SK-N-SH (cell line): ENCODE measurements at regions not wholly inside any gene's neighbourhood (a gene's known extent, or its start where the extent isn't known, plus 50 kb on each side); places are given as distances from the start of the nearest gene placed in this dataset.

Experiments used
- CHD2 ChIP-seq: fragments of 150-350 bp; IDR thresholded peaks from 2 replicates; pipeline ENCODE4 v1.6.1; 2018; ENCODE audit warnings: low read length; ENCODE audit not compliant: partially characterized antibody
- EZH2phosphoT487 ChIP-seq: fragments of 200-600 bp; sonication (generic); IDR thresholded peaks from 2 replicates; pipeline ENCODE4 v1.6.1; 2017; ENCODE audit warnings: low read depth, mixed run types, mild to moderate bottlenecking, antibody characterized with exemption, moderate library complexity, borderline replicate concordance
- FOXM1 ChIP-seq: IDR thresholded peaks from 2 replicates; pipeline ENCODE4 v1.4.0; 2012; ENCODE audit warnings: low read depth, mild to moderate bottlenecking
- GABPA ChIP-seq: IDR thresholded peaks from 2 replicates; pipeline ENCODE4 v1.4.0; 2012; ENCODE audit warnings: low read depth, mild to moderate bottlenecking
- JUND ChIP-seq: IDR thresholded peaks from 2 replicates; pipeline ENCODE4 v1.4.0; 2012
- MAX ChIP-seq: IDR thresholded peaks from 2 replicates; pipeline ENCODE4 v1.4.0; 2012; ENCODE audit warnings: low read depth
- NFIC ChIP-seq: IDR thresholded peaks from 2 replicates; pipeline ENCODE4 v1.4.0; 2012; ENCODE audit warnings: borderline replicate concordance
- NRF1 ChIP-seq: IDR thresholded peaks from 2 replicates; pipeline ENCODE4 v1.6.1; 2012; ENCODE audit warnings: low read depth, mild to moderate bottlenecking, low read length
- PBX3 ChIP-seq: IDR thresholded peaks from 2 replicates; pipeline ENCODE4; 2012
- POLR2AphosphoS5 ChIP-seq: IDR thresholded peaks from 2 replicates; pipeline ENCODE4 v1.6.1; 2012; ENCODE audit warnings: low read depth, low read length
- SIN3A ChIP-seq: IDR thresholded peaks from 2 replicates; pipeline ENCODE4 v1.6.1; 2012; ENCODE audit warnings: low read depth, mild to moderate bottlenecking, low read length, moderate library complexity, borderline replicate concordance
- SMC3 ChIP-seq: IDR thresholded peaks from 2 replicates; pipeline ENCODE4 v1.6.1; 2012; ENCODE audit warnings: low read depth, low read length, improper control_type of control experiment
- USF1 ChIP-seq: IDR thresholded peaks from 2 replicates; pipeline ENCODE4 v1.4.0; 2012; ENCODE audit warnings: low read depth, borderline replicate concordance
- TF ChIP-seq, protein P1 (sequence below): fragments of 200-600 bp; sonication (generic); IDR thresholded peaks from 2 replicates; pipeline ENCODE4 v1.6.1; 2017; ENCODE audit warnings: antibody characterized with exemption, mild to moderate bottlenecking, moderate library complexity

DNA sequence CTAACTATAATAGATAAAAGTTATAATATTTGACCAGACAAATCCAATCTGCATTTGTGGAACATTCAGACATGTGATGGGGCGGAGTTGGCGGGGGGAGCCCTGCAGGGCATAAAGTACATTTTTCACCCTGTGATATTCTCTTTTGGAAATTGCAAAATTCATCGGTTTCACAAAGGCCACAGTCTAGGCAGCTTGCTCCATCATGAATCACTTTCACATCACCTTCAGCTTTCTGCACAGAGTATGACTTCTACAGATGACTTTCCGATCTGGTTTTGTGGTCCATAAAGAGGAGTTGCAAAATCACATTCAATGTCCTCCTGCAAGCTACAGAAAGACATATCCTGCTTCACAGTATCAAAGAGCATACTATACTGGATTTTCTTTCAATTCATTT lies 51.4 kb upstream of the APBB1IP start:
- TF ChIP-seq POLR2AphosphoS5, result no peak
- TF ChIP-seq, protein P1, sequence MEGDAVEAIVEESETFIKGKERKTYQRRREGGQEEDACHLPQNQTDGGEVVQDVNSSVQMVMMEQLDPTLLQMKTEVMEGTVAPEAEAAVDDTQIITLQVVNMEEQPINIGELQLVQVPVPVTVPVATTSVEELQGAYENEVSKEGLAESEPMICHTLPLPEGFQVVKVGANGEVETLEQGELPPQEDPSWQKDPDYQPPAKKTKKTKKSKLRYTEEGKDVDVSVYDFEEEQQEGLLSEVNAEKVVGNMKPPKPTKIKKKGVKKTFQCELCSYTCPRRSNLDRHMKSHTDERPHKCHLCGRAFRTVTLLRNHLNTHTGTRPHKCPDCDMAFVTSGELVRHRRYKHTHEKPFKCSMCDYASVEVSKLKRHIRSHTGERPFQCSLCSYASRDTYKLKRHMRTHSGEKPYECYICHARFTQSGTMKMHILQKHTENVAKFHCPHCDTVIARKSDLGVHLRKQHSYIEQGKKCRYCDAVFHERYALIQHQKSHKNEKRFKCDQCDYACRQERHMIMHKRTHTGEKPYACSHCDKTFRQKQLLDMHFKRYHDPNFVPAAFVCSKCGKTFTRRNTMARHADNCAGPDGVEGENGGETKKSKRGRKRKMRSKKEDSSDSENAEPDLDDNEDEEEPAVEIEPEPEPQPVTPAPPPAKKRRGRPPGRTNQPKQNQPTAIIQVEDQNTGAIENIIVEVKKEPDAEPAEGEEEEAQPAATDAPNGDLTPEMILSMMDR, result no peak
- TF ChIP-seq MAX, result no peak
- TF ChIP-seq NFIC, result no peak
- no peak for TF ChIP-seq CHD2
- TF ChIP-seq NRF1, result no peak
- no peak for TF ChIP-seq FOXM1
- no peak for TF ChIP-seq JUND
- TF ChIP-seq GABPA, result no peak
- no peak for TF ChIP-seq EZH2phosphoT487
- TF ChIP-seq PBX3, result no peak
- TF ChIP-seq SMC3, result no peak
- TF ChIP-seq USF1, result no peak
- no peak for TF ChIP-seq SIN3A
